ENCODE measurements at regions not wholly inside any gene's neighbourhood (a gene's known extent, or its start where the extent isn't known, plus 50 kb on each side); places are given as distances from the start of the nearest gene placed in this dataset.
"Not testable (repeated sequence)": the region's sequence is repeated elsewhere in the genome, so short reads cannot be mapped to it uniquely, and the experiment has no call there.

DNA sequence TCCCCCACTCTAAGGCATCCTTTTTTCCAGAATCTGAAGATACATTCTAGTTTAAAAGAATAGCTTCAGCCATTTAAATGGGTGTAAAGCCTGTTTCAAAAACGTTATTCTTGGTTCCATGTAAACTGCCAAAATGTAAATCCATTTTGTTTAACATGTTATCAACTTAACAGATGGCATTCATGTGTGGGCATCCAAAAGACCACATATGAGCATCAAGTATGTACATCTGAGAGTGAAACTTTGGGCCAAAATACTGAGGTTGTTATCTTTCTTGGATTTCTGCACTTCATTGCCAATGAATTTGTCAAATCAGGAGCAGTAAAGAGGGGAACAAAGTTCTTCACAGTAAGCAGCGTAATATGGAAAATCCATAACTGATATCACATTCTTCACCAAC, 395.4 kb downstream of the ZNF804A start:
- DNase-seq = no peak

- no peak for DNase-seq
Measured at GRCh38 chr2:185006481-185006880, 408.2 kb downstream of the ZNF804A start.

GRCh38 chr2:185012643-185013042, 414.3 kb downstream of the ZNF804A start:
- DNase-seq = no peak

DNA sequence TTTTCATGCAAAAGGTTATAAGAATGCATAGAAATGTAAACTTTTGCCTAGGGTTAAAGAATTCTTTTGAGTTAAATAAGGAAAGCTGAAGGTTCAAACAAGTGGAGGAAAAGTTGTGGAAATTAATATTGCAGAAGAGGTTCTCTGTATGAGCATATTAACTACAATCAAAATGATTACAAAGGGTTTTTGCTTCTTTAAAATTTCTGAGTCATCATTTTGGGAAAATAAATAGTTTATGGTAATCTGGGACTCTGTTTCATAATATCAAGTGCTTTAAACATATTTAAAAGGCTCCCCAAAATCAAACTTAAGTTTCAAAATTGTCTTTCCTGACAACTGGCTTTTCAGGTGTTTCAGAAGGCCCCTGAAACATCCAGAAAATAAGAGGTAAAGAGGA, 415.7 kb downstream of the ZNF804A start:
- no peak for DNase-seq

GRCh38 chr2:185025891-185026290, 427.6 kb downstream of the ZNF804A start:
- not testable (repeated sequence) for DNase-seq

GRCh38 chr2:185035906-185036305, 437.6 kb downstream of the ZNF804A start:
- no peak for DNase-seq

- no peak for DNase-seq
Measured at GRCh38 chr2:185044323-185044874, 446.1 kb downstream of the ZNF804A start.

GRCh38 chr2:185050804-185051203, 452.5 kb downstream of the ZNF804A start:
- no peak for DNase-seq

DNA sequence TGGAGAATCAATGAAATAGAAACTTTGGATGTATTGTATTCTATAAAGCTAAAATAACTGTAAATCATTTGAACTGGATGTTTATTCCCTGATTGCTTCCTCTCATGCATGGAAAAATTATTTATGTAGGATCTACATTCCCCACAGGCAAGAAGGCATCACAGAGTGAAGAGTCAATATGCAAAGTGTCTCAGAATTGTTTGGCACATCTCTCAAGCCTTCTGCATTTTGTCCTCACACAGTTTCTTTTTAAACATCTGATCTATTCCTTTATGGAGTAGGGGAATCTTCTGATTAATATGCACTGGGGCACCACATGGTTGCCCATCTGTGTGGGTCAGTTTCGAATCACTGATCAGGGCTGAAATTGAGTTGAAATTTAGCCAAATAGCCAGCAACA, 465.4 kb downstream of the ZNF804A start:
- DNase-seq = no peak

DNA sequence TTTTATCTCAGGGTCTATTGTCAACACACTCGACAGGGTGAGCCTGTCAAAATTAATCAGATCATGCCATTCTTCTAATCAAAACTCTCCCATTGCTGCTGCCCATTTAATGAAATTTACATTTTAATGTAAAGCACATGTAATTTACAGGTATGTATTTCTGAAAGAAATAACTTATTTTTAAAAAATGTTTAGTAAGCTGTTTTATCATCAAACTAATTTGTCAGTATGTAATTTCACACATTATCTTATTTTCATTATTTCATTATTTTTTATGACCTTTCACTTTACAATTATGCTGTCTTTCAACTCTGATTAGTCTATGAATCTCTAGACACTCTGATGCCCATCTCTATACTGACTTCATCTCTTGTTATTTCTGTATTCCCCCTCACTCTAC, 467.8 kb downstream of the ZNF804A start:
- DNase-seq = no peak

GRCh38 chr2:185069107-185069506, 470.8 kb downstream of the ZNF804A start:
- DNase-seq = no peak

DNA sequence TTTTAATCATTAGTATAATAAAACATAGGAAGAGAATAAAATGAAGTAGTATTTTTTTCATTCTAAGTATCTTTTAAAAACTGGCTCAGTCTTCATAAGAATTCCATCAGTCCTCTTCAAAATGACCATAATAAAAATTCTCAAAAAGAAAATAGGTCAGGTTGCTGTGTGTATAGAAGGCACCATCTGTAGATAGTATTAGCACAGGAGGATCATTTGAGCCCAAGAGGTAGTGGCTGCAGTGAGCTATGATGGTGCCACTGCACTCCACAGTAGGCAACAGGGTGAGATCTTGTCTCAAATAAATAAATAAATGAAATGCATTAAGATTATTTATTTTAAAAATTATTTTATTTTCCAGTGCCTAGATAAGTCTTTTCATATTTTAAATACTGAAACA, 475.8 kb downstream of the ZNF804A start:
- no peak for DNase-seq

GRCh38 chr2:185082749-185083148, 484.4 kb downstream of the ZNF804A start:
- DNase-seq = no peak

DNA sequence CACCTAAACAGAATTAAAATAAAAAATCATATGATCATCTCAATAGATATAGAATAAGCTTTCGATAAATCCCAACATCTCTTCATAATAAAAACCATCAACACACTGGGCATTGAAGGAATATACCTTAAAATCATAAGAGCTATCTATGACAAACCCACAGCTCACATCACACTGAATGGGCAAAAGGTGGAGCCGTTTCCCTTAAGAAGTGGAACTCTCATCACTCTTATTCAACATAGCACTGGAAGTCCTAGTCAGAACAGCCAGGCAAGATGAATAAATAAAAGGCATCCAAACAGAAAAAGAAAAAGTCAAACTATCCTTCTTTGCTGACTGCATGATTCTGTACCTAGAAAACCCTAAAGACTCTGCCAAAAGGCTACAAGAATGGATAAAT, 510.3 kb downstream of the ZNF804A start:
- DNase-seq = no peak

- DNase-seq = no peak
Measured at GRCh38 chr2:185127412-185127811, 529.1 kb downstream of the ZNF804A start.

- DNase-seq = no peak
Measured at GRCh38 chr2:185128346-185128745, 530.0 kb downstream of the ZNF804A start.

DNA sequence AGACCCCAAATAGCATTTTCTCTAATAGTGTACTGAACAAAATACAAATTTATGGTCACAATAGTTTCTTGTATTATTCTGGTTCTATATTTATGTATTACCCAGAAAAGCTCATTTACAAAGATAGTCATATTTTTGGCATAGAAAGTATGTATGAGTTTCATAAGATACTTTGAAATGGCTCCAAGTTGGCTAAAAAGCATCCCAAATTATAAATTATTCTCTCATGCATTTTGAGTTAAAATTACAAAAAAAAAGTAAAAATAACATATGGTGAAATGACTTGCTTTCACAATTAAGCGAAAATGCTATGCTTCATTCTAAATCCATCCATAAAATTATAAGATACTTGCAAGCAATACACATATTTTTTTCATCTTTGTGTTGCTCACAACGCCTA, 530.7 kb downstream of the ZNF804A start:
- no peak for DNase-seq

GRCh38 chr2:185130685-185131084, 532.4 kb downstream of the ZNF804A start:
- DNase-seq = no peak

- DNase-seq = no peak
Measured at GRCh38 chr2:185132501-185133041, 534.2 kb downstream of the ZNF804A start.

GRCh38 chr2:185137700-185138099, 539.4 kb downstream of the ZNF804A start:
- no peak for DNase-seq

DNA sequence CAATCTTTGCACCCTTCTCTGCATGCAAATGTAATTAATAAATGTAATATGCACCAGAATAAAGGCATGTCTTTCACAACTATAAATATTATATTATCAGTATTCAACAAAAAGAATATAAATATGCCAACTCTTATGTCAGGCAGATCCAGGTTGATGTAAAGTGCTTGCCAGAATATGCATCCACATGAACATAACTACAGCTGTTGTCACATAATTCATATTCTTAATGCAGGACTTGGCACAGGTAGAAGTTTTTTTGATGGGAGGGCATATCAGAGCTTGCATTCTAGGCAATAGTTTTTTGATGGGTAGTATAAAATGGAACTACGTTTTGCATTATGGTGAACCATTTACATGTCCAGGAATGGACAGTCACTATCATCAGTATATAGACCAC, 544.3 kb downstream of the ZNF804A start:
- DNase-seq = no peak

DNA sequence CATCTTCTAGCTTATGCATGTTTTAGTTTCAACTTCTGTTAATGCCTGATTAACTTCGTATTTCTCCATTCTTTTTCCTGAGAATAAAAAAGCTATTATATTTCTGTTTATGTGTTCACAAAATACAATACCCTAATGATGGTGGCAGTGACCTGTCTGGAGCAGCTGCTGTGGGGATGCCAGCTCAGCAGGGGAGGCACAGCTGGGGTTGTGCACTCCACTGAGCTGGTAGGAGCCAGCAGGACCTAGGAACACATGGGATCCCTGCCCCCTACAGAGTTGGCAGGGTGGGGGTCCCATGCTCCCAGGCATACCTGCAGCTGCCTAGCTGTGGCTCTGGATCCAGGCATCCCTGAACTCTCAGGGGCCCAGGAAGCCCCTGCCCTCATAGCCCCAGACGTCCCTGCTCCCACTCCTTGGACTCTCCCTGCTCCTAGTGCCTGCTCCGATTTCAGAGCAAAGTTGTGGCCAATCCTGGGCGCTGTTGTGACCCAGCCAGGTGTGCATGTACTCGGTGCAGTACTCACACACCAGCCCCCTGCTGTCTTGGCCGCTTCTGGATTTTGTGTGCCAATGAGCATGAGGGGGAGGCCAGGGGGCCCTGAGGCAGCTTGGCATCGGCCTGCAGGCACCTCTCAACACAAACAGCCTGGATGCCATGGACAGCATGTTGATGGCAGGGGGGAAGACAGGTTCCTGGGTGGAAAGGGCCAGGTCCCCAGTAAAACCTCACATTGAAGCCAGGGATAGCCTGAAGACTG, 546.0 kb downstream of the ZNF804A start:
- DNase-seq = no peak

GRCh38 chr2:185145316-185146121, 547.2 kb downstream of the ZNF804A start:
- no peak for DNase-seq

- DNase-seq = no peak
Measured at GRCh38 chr2:185147361-185147760, 549.0 kb downstream of the ZNF804A start.
